ENCODE measurements at regions not wholly inside any gene's neighbourhood (a gene's known extent, or its start where the extent isn't known, plus 50 kb on each side); places are given as distances from the start of the nearest gene placed in this dataset.

DNA sequence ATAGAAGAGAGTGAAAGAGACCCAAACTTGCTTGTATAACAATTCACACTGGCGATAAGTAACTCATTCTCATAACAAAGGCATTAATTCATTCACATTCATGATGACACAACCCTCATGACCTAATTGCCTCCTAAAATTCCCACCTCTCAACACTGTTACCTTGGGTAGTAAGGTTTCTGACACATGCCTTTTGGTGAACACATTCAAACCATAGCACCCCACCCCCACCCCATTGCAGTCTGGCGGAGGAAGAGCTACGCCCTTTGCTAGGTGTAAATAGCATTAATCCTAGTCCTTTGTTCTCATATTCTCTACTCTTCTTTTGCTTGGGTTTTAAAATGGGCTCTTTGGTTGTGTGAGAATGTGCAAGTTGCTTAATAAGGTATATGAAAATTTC, 361.5 kb downstream of the DSEL start:
- TF ChIP-seq, protein P1, sequence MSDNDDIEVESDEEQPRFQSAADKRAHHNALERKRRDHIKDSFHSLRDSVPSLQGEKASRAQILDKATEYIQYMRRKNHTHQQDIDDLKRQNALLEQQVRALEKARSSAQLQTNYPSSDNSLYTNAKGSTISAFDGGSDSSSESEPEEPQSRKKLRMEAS (IDR thresholded peaks at IDR 0.05) = no peak
- TF ChIP-seq, protein P2, sequence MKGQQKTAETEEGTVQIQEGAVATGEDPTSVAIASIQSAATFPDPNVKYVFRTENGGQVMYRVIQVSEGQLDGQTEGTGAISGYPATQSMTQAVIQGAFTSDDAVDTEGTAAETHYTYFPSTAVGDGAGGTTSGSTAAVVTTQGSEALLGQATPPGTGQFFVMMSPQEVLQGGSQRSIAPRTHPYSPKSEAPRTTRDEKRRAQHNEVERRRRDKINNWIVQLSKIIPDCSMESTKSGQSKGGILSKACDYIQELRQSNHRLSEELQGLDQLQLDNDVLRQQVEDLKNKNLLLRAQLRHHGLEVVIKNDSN (IDR thresholded peaks at IDR 0.05) = no peak
- no peak for TF ChIP-seq EP300 (IDR thresholded peaks at IDR 0.05; ENCODE audit: borderline replicate concordance)
- no peak for TF ChIP-seq TCF12 (IDR thresholded peaks at IDR 0.05; ENCODE audit: low read depth)
- TF ChIP-seq TAF1 (IDR thresholded peaks at IDR 0.05; ENCODE audit: low read depth) = no peak
- TF ChIP-seq, protein P3, sequence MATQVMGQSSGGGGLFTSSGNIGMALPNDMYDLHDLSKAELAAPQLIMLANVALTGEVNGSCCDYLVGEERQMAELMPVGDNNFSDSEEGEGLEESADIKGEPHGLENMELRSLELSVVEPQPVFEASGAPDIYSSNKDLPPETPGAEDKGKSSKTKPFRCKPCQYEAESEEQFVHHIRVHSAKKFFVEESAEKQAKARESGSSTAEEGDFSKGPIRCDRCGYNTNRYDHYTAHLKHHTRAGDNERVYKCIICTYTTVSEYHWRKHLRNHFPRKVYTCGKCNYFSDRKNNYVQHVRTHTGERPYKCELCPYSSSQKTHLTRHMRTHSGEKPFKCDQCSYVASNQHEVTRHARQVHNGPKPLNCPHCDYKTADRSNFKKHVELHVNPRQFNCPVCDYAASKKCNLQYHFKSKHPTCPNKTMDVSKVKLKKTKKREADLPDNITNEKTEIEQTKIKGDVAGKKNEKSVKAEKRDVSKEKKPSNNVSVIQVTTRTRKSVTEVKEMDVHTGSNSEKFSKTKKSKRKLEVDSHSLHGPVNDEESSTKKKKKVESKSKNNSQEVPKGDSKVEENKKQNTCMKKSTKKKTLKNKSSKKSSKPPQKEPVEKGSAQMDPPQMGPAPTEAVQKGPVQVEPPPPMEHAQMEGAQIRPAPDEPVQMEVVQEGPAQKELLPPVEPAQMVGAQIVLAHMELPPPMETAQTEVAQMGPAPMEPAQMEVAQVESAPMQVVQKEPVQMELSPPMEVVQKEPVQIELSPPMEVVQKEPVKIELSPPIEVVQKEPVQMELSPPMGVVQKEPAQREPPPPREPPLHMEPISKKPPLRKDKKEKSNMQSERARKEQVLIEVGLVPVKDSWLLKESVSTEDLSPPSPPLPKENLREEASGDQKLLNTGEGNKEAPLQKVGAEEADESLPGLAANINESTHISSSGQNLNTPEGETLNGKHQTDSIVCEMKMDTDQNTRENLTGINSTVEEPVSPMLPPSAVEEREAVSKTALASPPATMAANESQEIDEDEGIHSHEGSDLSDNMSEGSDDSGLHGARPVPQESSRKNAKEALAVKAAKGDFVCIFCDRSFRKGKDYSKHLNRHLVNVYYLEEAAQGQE (IDR thresholded peaks at IDR 0.05; ENCODE audit: low read depth) = no peak
- TF ChIP-seq NFIC (IDR thresholded peaks at IDR 0.05) = no peak
- no peak for TF ChIP-seq RAD21 (IDR thresholded peaks at IDR 0.05; ENCODE audit: low read depth)
- no peak for TF ChIP-seq CEBPB (IDR thresholded peaks at IDR 0.05)
- TF ChIP-seq YY1 (IDR thresholded peaks at IDR 0.05; ENCODE audit: low read depth) = no peak
- no peak for TF ChIP-seq CREB1 (IDR thresholded peaks at IDR 0.05; ENCODE audit: low read depth)
